GM21528 (cell line): ENCODE measurements at regions not wholly inside any gene's neighbourhood (a gene's known extent, or its start where the extent isn't known, plus 50 kb on each side); places are given as distances from the start of the nearest gene placed in this dataset.
"Not testable (repeated sequence)": the region's sequence is repeated elsewhere in the genome, so short reads cannot be mapped to it uniquely, and the experiment has no call there.

Experiments used
- ATAC-seq: cut with Tn5 transposase; IDR thresholded peaks from one replicate; pipeline ENCODE4 v1.9.1; 2021; ENCODE audit warnings: mild to moderate bottlenecking, moderate library complexity; ENCODE audit not compliant: unreplicated experiment, low FRiP score

- no peak for ATAC-seq
Measured at GRCh38 chr1:70666381-70667140, 255.5 kb downstream of the CTH start.

GRCh38 chr1:70667494-70668170 is 256.6 kb downstream of the CTH start:
- no peak for ATAC-seq

- ATAC-seq, result no peak
Measured at GRCh38 chr1:70671006-70671405, 259.9 kb downstream of the CTH start.

- no peak for ATAC-seq
Measured at GRCh38 chr1:70672442-70672888, 261.4 kb downstream of the CTH start.

- ATAC-seq, result no peak
Measured at GRCh38 chr1:70674941-70675685, 264.0 kb downstream of the CTH start.

GRCh38 chr1:70675737-70676156 is 264.7 kb downstream of the CTH start:
- ATAC-seq, result peak; percentile 82

GRCh38 chr1:70685300-70686286 is 274.5 kb downstream of the CTH start:
- ATAC-seq, result peak; percentile 99

- no peak for ATAC-seq
Measured at GRCh38 chr1:70688580-70688979, 277.5 kb downstream of the CTH start.

- ATAC-seq, result no peak
Measured at GRCh38 chr1:70706381-70707037, 295.4 kb downstream of the CTH start.

GRCh38 chr1:70707214-70707613 is 296.1 kb downstream of the CTH start:
- no peak for ATAC-seq

- no peak for ATAC-seq
Measured at GRCh38 chr1:70714149-70714548, 303.1 kb downstream of the CTH start.

GRCh38 chr1:70717211-70717610 is 306.1 kb downstream of the CTH start:
- no peak for ATAC-seq

GRCh38 chr1:70717656-70718055 is 306.6 kb downstream of the CTH start:
- ATAC-seq, result no peak

GRCh38 chr1:70718086-70718630 is 307.1 kb downstream of the CTH start:
- no peak for ATAC-seq

GRCh38 chr1:70719154-70719553 is 308.1 kb downstream of the CTH start:
- ATAC-seq, result no peak

GRCh38 chr1:70720109-70720508 is 309.0 kb downstream of the CTH start:
- no peak for ATAC-seq

GRCh38 chr1:70720521-70720920 is 309.5 kb downstream of the CTH start:
- no peak for ATAC-seq

GRCh38 chr1:70727886-70728489 is 316.9 kb downstream of the CTH start:
- ATAC-seq, result no peak

- not testable (repeated sequence) for ATAC-seq
Measured at GRCh38 chr1:70736518-70736917, 311.1 kb downstream of the PTGER3 start.
